ENCODE measurements at regions not wholly inside any gene's neighbourhood (a gene's known extent, or its start where the extent isn't known, plus 50 kb on each side); places are given as distances from the start of the nearest gene placed in this dataset.
"Not testable (repeated sequence)": the region's sequence is repeated elsewhere in the genome, so short reads cannot be mapped to it uniquely, and the experiment has no call there.

GRCh38 chr3:33957176-33957575 is 158.7 kb downstream of the PDCD6IP start:
- no peak for DNase-seq

- DNase-seq: no peak
Observed at GRCh38 chr3:33958661-33959060, 160.2 kb downstream of the PDCD6IP start.

- no peak for DNase-seq
Observed at GRCh38 chr3:33962396-33962795, 164.0 kb downstream of the PDCD6IP start.

GRCh38 chr3:33970180-33970579 is 171.8 kb downstream of the PDCD6IP start:
- not testable (repeated sequence) for DNase-seq

- no peak for DNase-seq
Observed at GRCh38 chr3:33971055-33971454, 172.6 kb downstream of the PDCD6IP start.

- DNase-seq: no peak
Observed at GRCh38 chr3:33975463-33975862, 177.0 kb downstream of the PDCD6IP start.

GRCh38 chr3:33977227-33977626 is 178.8 kb downstream of the PDCD6IP start:
- DNase-seq: no peak

GRCh38 chr3:33980252-33980651 is 181.8 kb downstream of the PDCD6IP start:
- no peak for DNase-seq

- no peak for DNase-seq
Observed at GRCh38 chr3:33982269-33982798, 183.9 kb downstream of the PDCD6IP start.

GRCh38 chr3:33982949-33983348 is 184.5 kb downstream of the PDCD6IP start:
- not testable (repeated sequence) for DNase-seq

- DNase-seq: no peak
Observed at GRCh38 chr3:33989229-33989628, 190.8 kb downstream of the PDCD6IP start.

GRCh38 chr3:33991673-33992072 is 193.2 kb downstream of the PDCD6IP start:
- DNase-seq: no peak

GRCh38 chr3:33993631-33994030 is 195.2 kb downstream of the PDCD6IP start:
- no peak for DNase-seq

GRCh38 chr3:33994568-33994967 is 196.1 kb downstream of the PDCD6IP start:
- DNase-seq: no peak

GRCh38 chr3:34000301-34000700 is 201.9 kb downstream of the PDCD6IP start:
- DNase-seq: no peak

- no peak for DNase-seq
Observed at GRCh38 chr3:34001022-34001421, 202.6 kb downstream of the PDCD6IP start.

- DNase-seq: no peak
Observed at GRCh38 chr3:34001990-34002389, 203.6 kb downstream of the PDCD6IP start.

GRCh38 chr3:34002569-34003100 is 204.2 kb downstream of the PDCD6IP start:
- DNase-seq: no peak

GRCh38 chr3:34005886-34006285 is 207.5 kb downstream of the PDCD6IP start:
- DNase-seq: no peak

- no peak for DNase-seq
Observed at GRCh38 chr3:34008191-34008590, 209.8 kb downstream of the PDCD6IP start.

- no peak for DNase-seq
Observed at GRCh38 chr3:34008836-34009809, 210.7 kb downstream of the PDCD6IP start.

GRCh38 chr3:34011171-34012101 is 213.0 kb downstream of the PDCD6IP start:
- DNase-seq: no peak

GRCh38 chr3:34012102-34012461 is 213.7 kb downstream of the PDCD6IP start:
- DNase-seq: no peak
